Effector memory CD8-positive, alpha-beta T cell (primary cell): ENCODE measurements at regions not wholly inside any gene's neighbourhood (a gene's known extent, or its start where the extent isn't known, plus 50 kb on each side); places are given as distances from the start of the nearest gene placed in this dataset.

Experiments used
- ATAC-seq: fragments of 150-1000 bp; cut with Tn5 transposase; replicated peaks from 2 replicates; pipeline ENCODE4 v1.10.0; 2021; ENCODE audit warnings: mild to moderate bottlenecking, moderate library complexity
- DNase-seq, 3 experiments: peaks; one replicate each; pipeline ENCODE4 v3.0.0; 2021
- H3K27ac Mint-ChIP-seq, 2 donors: one replicate each; pipeline ENCODE4 v1.8.0; 2022; ENCODE audit warnings: mild to moderate bottlenecking in 2 of 2, mixed read lengths in 2 of 2, moderate library complexity in 2 of 2
- H3K27me3 Mint-ChIP-seq, 2 donors: one replicate each; pipeline ENCODE4 v1.8.0; 2022; ENCODE audit warnings: mixed read lengths in 2 of 2
- H3K36me3 Mint-ChIP-seq: one replicate; pipeline ENCODE4 v1.8.0; 2022; ENCODE audit warnings: mild to moderate bottlenecking, moderate library complexity, mixed read lengths; ENCODE audit not compliant: insufficient read depth
- H3K4me1 Mint-ChIP-seq, 2 donors: one replicate each; pipeline ENCODE4 v1.8.0; 2022; ENCODE audit warnings: low read depth in 2 of 2, mixed read lengths in 2 of 2
- H3K4me3 Mint-ChIP-seq, 2 donors: one replicate each; pipeline ENCODE4 v1.8.0; 2022; ENCODE audit warnings: mild to moderate bottlenecking in 2 of 2, mixed read lengths in 2 of 2, moderate library complexity in 2 of 2
- H3K9me3 Mint-ChIP-seq, 2 donors: one replicate each; pipeline ENCODE4 v1.8.0; 2022; ENCODE audit warnings: mixed read lengths in 2 of 2

DNA sequence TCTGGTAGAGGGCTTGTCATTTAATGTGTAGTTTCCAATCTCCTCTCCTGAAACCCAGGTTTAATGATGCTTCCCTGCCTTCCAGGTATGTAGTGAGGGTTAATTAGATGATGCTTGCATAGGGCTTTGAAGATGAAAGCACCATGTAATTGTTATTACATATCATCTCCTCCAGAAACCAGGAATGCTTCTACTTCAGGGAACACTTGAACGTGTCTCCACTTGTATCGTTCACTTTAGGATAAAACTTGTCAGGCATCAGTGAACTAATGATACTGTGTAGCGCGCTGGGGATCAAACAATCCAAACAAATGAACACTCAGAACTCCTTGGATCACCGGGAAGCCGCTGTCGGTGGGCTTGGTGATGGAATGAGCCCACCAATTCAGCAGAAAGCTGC lies 260.9 kb upstream of the FZD8 start:
- peaks cover 7 to 12% of the 10 kb centered on the region in 2 donors for H3K9me3 Mint-ChIP-seq
- H3K4me1 Mint-ChIP-seq: no peaks in the 10 kb centered on the region
- H3K4me3 Mint-ChIP-seq: no peak overlapping the region
- no peaks in the 10 kb centered on the region for H3K36me3 Mint-ChIP-seq
- no peak overlapping the region for H3K27ac Mint-ChIP-seq
- no peaks in the 10 kb centered on the region for H3K27me3 Mint-ChIP-seq
- ATAC-seq: no peak
- DNase-seq: no peak

DNA sequence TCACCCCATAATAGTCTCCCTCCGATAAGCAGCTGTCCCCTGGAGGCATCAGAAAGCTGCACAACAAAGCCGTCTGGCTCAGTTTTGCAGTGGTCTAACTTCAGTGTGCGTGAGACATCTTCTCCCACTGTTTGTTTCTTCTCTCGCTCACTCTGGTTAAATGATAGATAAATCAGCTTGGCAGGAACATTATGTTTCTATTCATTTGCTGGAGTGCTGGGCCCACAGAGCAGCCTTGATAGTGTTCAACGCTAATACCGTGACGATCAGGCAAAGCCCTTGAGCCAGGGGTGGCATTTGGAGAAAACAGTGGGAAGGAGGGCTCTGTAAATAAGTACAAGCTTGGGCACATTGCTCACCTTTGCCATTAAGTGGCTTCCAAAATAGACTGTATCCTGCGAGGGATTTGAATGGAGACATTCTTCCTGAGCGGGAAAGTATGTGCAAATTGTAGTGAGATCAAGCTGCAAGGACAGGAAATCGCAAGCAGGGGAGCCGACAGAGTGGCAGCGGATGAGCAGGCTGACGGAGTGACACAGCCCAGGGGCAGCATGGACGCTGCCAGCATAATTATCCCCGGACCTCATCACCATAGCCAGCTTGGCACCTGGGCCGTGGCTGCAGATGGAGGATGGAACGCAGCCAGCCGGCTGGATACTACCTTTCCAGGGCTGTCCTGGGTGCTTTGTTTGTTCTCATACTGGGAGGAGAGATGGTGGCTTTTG lies 256.8 kb upstream of the FZD8 start:
- H3K4me3 Mint-ChIP-seq: no peak overlapping the region
- no peak overlapping the region for H3K27ac Mint-ChIP-seq
- no peaks in the 10 kb centered on the region for H3K36me3 Mint-ChIP-seq
- H3K4me1 Mint-ChIP-seq: no peaks in the 10 kb centered on the region
- ATAC-seq: no peak
- H3K27me3 Mint-ChIP-seq: no peaks in the 10 kb centered on the region
- H3K9me3 Mint-ChIP-seq: peaks cover 7 to 15% of the 10 kb centered on the region in 2 donors
- no peak for DNase-seq

DNA sequence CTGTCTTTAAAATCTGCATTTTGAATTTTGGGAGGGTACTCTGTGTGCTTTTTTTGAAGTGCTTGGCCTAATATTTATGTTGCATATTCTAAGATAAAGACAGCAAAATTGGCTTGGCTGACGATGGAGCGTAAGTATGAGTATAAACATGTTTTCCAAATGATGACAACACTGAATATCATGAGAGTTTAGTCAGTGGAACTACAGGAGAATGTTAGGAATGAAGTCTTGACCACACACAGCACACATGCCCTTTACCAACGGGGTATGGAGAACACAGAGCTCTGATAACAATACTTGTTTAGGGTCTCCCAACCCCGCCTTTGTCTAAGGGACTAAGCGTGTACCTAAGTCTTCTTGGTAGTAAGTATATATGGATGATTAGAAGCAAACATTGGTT lies 253.9 kb upstream of the FZD8 start:
- no peaks in the 10 kb centered on the region for H3K36me3 Mint-ChIP-seq
- H3K27me3 Mint-ChIP-seq: no peaks in the 10 kb centered on the region
- ATAC-seq (no peak), DNase-seq (no peak)
- H3K9me3 Mint-ChIP-seq: peaks cover 1 to 18% of the 10 kb centered on the region in 2 donors
- H3K27ac Mint-ChIP-seq: no peak overlapping the region
- H3K4me3 Mint-ChIP-seq: no peak overlapping the region
- H3K4me1 Mint-ChIP-seq: no peaks in the 10 kb centered on the region

DNA sequence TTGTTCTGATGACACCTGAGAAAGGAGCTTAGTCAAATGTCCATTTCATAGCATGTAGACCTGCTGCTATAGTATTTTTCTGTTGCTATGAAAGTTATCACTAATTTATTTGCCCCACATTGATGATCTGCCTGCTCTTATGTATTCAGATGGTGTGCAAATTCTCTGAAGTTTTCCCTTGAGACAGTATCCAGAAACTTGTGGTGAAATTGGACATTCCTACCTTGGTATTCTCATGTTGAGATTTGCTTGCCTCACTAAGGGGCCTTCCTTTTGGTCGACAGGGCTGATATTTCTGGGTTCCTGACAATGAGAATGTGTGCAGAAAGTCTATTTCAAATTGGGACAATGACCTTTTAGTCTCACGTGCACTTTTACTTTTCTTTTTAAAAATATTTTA lies 253.2 kb upstream of the FZD8 start:
- no peak for DNase-seq
- Mint-ChIP-seq H3K36me3 (no peaks in the 10 kb centered on the region), H3K9me3 (peaks cover 1 to 18% of the 10 kb centered on the region in 2 donors), H3K27me3 (no peaks in the 10 kb centered on the region), H3K4me1 (no peaks in the 10 kb centered on the region), H3K27ac (no peak overlapping the region), H3K4me3 (no peak overlapping the region)
- no peak for ATAC-seq

DNA sequence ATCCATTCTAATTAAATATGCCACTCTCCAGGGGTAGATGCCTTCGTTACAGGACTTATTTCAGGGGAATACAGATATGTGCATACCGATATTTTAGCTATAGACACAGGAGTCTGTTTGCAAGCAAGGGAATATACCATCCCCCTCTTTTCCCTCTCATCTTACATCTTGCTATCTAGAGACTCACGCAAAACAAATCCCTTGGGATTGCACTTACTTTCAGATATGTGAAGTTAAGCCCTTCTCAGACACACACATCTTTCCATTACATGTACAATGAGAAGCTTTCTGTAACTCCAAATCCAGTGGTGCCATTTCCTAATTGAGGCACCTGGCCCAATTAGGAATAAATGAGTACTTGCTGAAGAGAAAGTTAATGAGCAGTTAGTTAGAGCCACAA lies 250.4 kb upstream of the FZD8 start:
- H3K27me3 Mint-ChIP-seq: peaks cover 0 to 4% of the 10 kb centered on the region in 2 donors
- no peak overlapping the region for H3K27ac Mint-ChIP-seq
- peaks cover 4 to 11% of the 10 kb centered on the region in 2 donors for H3K9me3 Mint-ChIP-seq
- H3K4me3 Mint-ChIP-seq: no peak overlapping the region
- DNase-seq: no peak
- no peaks in the 10 kb centered on the region for H3K36me3 Mint-ChIP-seq
- ATAC-seq: no peak
- H3K4me1 Mint-ChIP-seq: no peaks in the 10 kb centered on the region

DNA sequence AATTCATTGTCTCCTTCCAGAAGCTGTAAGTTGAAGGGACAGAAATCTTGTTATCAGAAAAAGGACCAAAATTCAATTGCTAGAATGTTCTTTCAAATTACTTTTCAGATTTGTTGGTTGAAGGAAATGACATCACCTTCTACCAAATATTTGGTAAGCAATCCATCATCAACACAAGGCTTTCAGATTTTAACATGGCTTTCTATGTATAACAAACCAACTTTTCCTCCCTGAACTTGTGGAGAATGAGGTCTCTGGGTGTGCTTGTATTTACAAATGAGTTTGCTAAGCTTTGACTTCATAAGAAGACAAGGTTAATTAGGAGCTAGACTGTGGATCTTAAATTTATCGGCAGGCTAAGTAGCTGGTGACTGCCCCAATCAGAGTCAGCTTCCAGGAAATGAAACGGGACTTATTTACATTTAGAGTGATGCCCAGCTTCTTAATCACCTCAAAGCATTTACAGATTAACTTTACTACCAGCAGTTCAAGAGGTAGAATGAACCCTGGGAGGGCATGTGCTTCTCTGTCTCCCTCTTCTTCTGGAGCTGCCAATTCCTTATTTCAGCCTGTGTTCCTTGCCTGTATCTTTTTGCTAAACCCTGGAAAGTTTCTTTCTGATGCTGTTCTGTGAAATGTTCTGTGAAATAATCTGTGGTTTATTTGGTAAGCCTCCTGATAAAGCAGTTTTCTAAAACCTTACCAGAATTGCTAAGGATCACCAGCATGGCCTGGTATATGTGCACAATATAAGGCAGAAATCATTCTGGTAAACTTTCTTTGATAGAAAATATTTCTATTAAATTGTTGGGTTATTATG lies 248.8 kb upstream of the FZD8 start:
- Mint-ChIP-seq H3K27ac (no peak overlapping the region), H3K36me3 (no peaks in the 10 kb centered on the region), H3K9me3 (peaks cover 4 to 11% of the 10 kb centered on the region in 2 donors), H3K27me3 (peaks cover 0 to 7% of the 10 kb centered on the region in 2 donors), H3K4me1 (no peaks in the 10 kb centered on the region), H3K4me3 (no peak overlapping the region)
- ATAC-seq (no peak), DNase-seq (no peak)

DNA sequence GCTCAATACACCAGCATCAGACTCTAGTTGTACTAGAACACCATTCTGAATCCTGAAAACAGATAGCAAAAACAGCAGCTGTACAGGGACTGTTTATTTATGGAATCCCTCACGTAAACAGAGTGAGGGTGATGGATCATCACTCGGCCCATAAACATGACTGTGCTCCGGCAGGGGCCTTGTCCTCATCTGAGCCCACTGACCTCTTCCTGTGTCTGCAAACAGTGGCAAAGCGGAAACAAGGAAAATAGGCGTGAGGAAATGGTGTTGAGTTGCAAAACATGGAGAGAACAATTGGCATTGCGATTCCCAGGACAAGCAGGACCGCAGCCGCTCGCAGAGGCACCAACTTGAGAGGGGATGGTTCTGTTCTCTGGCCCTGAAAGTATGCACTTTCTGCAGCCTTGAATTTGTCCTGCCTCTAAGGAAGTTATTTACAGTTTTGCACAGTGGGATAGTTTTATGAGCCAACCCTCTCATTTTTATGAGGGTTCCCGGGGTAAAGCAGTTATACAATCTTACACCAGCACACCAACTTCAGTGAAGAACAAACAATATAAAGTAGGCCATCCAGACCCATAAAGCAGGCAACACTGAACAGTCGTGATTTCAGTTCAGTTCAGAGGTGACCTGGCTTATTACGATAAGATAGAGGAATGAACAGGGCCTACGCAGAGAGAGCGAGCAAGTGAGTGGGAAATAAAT lies 248.0 kb upstream of the FZD8 start:
- H3K36me3 Mint-ChIP-seq: no peaks in the 10 kb centered on the region
- no peak for DNase-seq
- H3K4me1 Mint-ChIP-seq: no peaks in the 10 kb centered on the region
- peaks cover 4 to 11% of the 10 kb centered on the region in 2 donors for H3K9me3 Mint-ChIP-seq
- H3K4me3 Mint-ChIP-seq: no peak overlapping the region
- H3K27me3 Mint-ChIP-seq: peaks cover 0 to 7% of the 10 kb centered on the region in 2 donors
- H3K27ac Mint-ChIP-seq: no peak overlapping the region
- ATAC-seq: no peak

DNA sequence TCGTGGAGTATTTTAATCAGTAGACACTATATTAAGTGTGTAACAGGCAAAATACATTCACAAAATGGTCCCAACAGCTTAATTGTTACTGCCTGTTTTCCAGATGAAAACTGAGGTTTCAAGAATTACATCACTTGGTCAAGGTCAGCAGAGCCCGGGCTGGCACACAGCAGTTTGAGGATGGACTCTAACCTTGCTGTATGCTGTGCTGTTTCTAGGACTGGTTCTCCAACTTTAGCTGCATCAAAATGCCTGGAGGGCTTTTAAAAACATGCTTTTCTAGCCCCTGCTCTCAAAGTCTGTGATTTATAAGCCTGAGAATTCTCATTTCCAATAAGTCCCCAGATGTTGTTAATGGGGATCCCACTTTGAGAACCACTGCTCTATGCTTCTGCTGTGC lies 247.1 kb upstream of the FZD8 start:
- Mint-ChIP-seq H3K4me3 (no peak overlapping the region), H3K4me1 (no peaks in the 10 kb centered on the region), H3K9me3 (peaks cover 4 to 6% of the 10 kb centered on the region in 2 donors), H3K27me3 (peaks cover 0 to 7% of the 10 kb centered on the region in 2 donors), H3K36me3 (no peaks in the 10 kb centered on the region), H3K27ac (no peak overlapping the region)
- no peak for ATAC-seq
- DNase-seq: no peak

DNA sequence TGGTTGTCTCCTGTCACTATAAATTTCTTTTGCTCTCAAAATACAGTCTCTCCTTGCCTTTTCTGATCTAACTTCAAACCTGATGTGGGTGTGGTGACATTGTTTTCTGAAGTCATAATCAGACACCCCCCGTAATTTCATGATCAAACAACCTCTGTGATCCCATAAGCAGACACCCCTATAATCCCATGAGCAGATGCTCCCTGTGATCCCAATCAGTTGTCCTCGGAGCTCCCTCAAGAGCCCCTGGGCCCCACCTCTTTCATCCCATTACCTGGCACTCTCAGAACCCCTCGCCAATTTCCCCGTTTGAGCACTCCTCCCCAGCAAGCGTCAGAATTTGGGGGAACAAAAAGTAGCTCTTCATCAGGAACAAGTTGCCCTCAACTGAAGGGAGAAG lies 246.3 kb upstream of the FZD8 start:
- Mint-ChIP-seq H3K36me3 (no peaks in the 10 kb centered on the region), H3K4me1 (no peaks in the 10 kb centered on the region), H3K27ac (no peak overlapping the region), H3K27me3 (peaks cover 0 to 7% of the 10 kb centered on the region in 2 donors), H3K4me3 (no peak overlapping the region), H3K9me3 (peaks cover 3 to 5% of the 10 kb centered on the region in 2 donors)
- ATAC-seq (no peak), DNase-seq (no peak)

DNA sequence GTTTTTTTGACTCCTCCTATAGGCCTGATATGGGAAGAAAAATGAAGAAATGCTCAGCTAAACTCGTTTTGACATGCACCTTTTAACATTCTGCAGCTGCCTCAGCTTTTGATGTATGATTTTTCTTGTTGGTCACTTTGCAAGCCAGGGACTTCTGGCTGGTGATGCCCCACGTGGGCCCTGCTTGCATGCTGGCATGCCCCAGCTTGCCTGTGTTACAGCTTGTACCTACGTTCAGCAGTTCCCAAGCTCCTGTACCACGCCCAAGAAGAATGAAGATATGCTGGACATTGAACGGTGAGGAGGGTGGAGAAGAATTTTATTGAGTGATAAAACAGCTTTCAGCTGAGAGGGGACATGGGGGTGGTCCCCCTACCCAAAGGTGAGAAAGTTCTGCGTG lies 245.6 kb upstream of the FZD8 start:
- H3K4me3 Mint-ChIP-seq: no peak overlapping the region
- H3K36me3 Mint-ChIP-seq: peaks cover 1% of the 10 kb centered on the region
- peaks cover 3 to 10% of the 10 kb centered on the region in 2 donors for H3K9me3 Mint-ChIP-seq
- no peak overlapping the region for H3K27ac Mint-ChIP-seq
- no peak for DNase-seq
- H3K4me1 Mint-ChIP-seq: no peaks in the 10 kb centered on the region
- H3K27me3 Mint-ChIP-seq: peaks cover 0 to 7% of the 10 kb centered on the region in 2 donors
- ATAC-seq: no peak

DNA sequence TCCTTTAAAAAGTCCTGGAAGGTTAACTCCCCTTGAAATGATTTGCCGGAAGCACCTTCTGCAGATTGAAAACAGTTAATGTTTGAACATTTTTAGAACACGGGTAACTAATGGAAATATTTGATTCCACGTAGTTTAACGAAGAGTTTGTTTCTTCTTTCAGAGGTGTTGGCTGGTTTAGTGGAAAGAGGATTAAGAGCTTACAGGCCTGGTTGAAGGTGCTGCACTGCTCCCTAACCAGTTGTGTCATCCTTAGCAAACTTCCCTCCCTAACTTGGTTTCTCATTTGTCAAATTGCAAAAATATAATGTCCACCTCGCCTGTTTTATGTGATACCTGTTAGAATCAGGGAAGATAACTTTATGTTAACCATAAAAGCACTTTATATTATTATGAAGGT lies 243.0 kb upstream of the FZD8 start:
- Mint-ChIP-seq H3K4me3 (no peak overlapping the region), H3K9me3 (peaks cover 6 to 18% of the 10 kb centered on the region in 2 donors), H3K4me1 (no peaks in the 10 kb centered on the region), H3K27me3 (peaks cover 0 to 7% of the 10 kb centered on the region in 2 donors), H3K36me3 (peaks cover 4% of the 10 kb centered on the region), H3K27ac (no peak overlapping the region)
- no peak for ATAC-seq
- no peak for DNase-seq

DNA sequence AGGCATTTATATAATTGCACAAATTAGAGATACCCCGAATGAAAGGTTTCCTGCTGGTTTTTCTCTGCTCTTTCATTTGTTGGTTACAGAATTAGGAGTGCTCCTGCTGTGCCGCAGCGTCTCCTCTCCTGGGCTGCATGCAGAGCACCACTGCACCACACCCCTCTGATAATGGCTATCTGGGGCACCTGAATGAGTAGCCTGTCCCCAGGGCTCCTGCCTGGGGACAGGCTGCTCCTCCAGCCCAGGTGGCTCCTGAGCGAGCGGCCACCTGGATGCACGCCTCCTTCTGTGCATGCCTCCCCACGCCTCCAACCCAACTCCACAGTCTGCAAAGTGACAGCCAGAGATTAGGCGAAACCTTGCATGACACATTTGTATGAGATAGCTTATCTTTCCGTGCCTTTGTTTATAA lies 242.6 kb upstream of the FZD8 start:
- Mint-ChIP-seq H3K4me1 (no peaks in the 10 kb centered on the region), H3K27ac (no peak overlapping the region), H3K4me3 (no peak overlapping the region), H3K36me3 (peaks cover 4% of the 10 kb centered on the region), H3K27me3 (peaks cover 0 to 7% of the 10 kb centered on the region in 2 donors), H3K9me3 (peaks cover 3 to 18% of the 10 kb centered on the region in 2 donors)
- ATAC-seq (no peak), DNase-seq (no peak)

DNA sequence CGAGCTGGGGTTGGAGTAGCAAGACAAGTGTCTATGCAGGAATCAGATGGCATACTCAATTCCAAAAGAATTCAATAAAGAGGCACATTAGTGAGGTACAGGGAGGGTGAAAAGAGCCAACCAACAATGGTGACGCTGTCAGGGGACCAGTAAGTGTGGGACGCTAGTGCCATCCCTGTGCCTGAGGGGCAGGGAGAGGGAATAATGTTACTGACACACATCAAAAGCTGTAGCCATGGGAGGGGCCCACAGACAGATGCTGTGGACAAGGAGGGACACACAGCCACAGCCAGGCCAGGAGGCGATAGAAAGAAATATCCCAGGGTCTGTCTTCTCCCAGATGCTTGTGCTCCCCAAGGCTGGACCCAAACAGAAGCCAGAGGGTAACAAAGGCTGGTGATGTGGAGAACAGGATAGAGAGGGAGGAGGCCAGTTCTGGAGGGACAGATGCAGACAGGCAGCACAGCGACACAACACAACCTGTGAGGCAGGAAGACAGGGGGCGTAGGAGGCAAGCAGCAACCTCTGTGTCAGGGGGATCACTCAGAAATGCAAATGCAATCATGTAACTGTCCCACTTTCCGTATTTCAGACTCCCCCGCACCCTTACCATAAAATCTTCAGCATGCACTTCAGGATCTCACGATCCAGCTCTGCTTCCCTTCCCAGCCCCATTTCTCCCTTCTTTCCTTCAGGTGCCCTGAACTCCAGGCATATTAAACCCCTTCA lies 240.5 kb upstream of the FZD8 start:
- ATAC-seq (no peak), DNase-seq (no peak)
- Mint-ChIP-seq H3K4me1 (no peaks in the 10 kb centered on the region), H3K27ac (no peak overlapping the region), H3K27me3 (peaks cover 0 to 4% of the 10 kb centered on the region in 2 donors), H3K36me3 (peaks cover 4% of the 10 kb centered on the region), H3K4me3 (no peak overlapping the region), H3K9me3 (peaks cover 3 to 18% of the 10 kb centered on the region in 2 donors)
